Ovary (tissue), 7 donors: ENCODE measurements at regions not wholly inside any gene's neighbourhood (a gene's known extent, or its start where the extent isn't known, plus 50 kb on each side); places are given as distances from the start of the nearest gene placed in this dataset.
"Not testable (repeated sequence)": the region's sequence is repeated elsewhere in the genome, so short reads cannot be mapped to it uniquely, and the experiment has no call there.

ENCODE experiments used
- DNase-seq, 5 donors: peaks; one replicate each; pipeline ENCODE4 v3.0.0-alpha.2; 2019 to 2020
- H3K27ac ChIP-seq, 2 donors: fragments of 200-600 bp; one replicate each; pipeline versions ENCODE4 v1.5.1 to v1.8.0; 2019 to 2022
- H3K27me3 ChIP-seq: fragments of 200-600 bp; one replicate; pipeline ENCODE4 v1.8.0; 2022
- H3K36me3 ChIP-seq: fragments of 200-600 bp; sonication (generic); one replicate; pipeline ENCODE4 v1.5.1; 2019
- H3K4me1 ChIP-seq: one replicate; pipeline ENCODE4 v1.8.1; 2013; ENCODE audit warnings: mild to moderate bottlenecking, moderate library complexity; ENCODE audit not compliant: insufficient read depth
- H3K4me3 ChIP-seq: fragments of 200-600 bp; sonication (generic); one replicate; pipeline ENCODE4 v1.5.1; 2017
- H3K9me3 ChIP-seq, 2 donors: fragments of 200-600 bp in 1 of 2; sonication (generic) in 1 of 2; one replicate each; pipeline versions ENCODE4 v1.5.1 to v1.8.1; 2013 to 2019; ENCODE audit warnings: mild to moderate bottlenecking in 1 of 2, moderate library complexity in 1 of 2
- CTCF ChIP-seq, 3 donors: fragments of 450-650 bp in 2 of 3; fragments of 200-600 bp in 1 of 3; IDR thresholded peaks; one replicate each; pipeline versions ENCODE4 v1.5.1 to v1.8.0; 2016 to 2022; ENCODE audit warnings: antibody characterized with exemption in 3 of 3, mild to moderate bottlenecking in 1 of 3
- EP300 ChIP-seq: sonication (generic); formaldehyde crosslinking; IDR thresholded peaks from one replicate; pipeline ENCODE4 v1.6.1; 2017; ENCODE audit warnings: antibody characterized with exemption
- POLR2A ChIP-seq: fragments of 450-650 bp; IDR thresholded peaks from one replicate; pipeline ENCODE4 v1.6.1; 2017; ENCODE audit warnings: antibody characterized with exemption, mild to moderate bottlenecking, moderate library complexity
- WGBS, 3 donors: extraction: QIAGEN DNeasy Blood & Tissue Kit in 1 of 3; methylation state at CpG; one replicate each; pipeline versions ENCODE4 v1.1.5 to v1.1.7; 2013 to 2017; 5-methylcytosine and 5-hydroxymethylcytosine counted together
- intact Hi-C, 4 donors: fragments of 100-400 bp; cut with DNase I; formaldehyde crosslinking; loops; one replicate each; pipeline versions ENCODE4 v1.11.0 to v1.15.1; 2022 to 2023
- donor health status: DM: no; HTN: no; CAD: no; lungs with moderate emphysema.
- donor health status: DM: no; HTN: no; CAD: no.
- donor health status: Bipolar disorder and iron deficiency.
- donor health status: DM: no; HTN: no; CAD: no.
- donor health status: DM: yes; HTN: yes; CAD: no.

GRCh38 chr13:109938255-109938936 is 152.0 kb upstream of the IRS2 start:
- TF ChIP-seq POLR2A = no peak
- TF ChIP-seq CTCF (IDR thresholded peaks at IDR 0.05) = no peak
- no peak for TF ChIP-seq EP300
- H3K27ac ChIP-seq = no peak overlapping the region
- H3K4me1 ChIP-seq = no peaks in the 10 kb centered on the region
- H3K4me3 ChIP-seq = no peak overlapping the region
- WGBS, 3 donors = 89 to 92% (median 90%) methylated on average over 10 of the region's 10 CpGs
- no peak for DNase-seq
- H3K9me3 ChIP-seq = no peaks in the 10 kb centered on the region
- intact Hi-C loops = no loop called here
- no peaks in the 10 kb centered on the region for H3K36me3 ChIP-seq
- H3K27me3 ChIP-seq = no peaks in the 10 kb centered on the region

GRCh38 chr13:109934520-109934919 is 148.1 kb upstream of the IRS2 start:
- H3K36me3 ChIP-seq, H3K4me3 ChIP-seq, H3K9me3 ChIP-seq, H3K4me1 ChIP-seq, intact Hi-C loops, DNase-seq, H3K27me3 ChIP-seq, H3K27ac ChIP-seq: not testable (repeated sequence)
- 89 to 94% (median 93%) methylated on average over 5 of the region's 5 CpGs for WGBS, 3 donors

- Histone ChIP-seq H3K4me3 (no peak overlapping the region), H3K9me3 (no peaks in the 10 kb centered on the region), H3K27ac (no peak overlapping the region), H3K27me3 (no peaks in the 10 kb centered on the region), H3K4me1 (no peaks in the 10 kb centered on the region), H3K36me3 (no peaks in the 10 kb centered on the region)
- 66 to 68% (median 67%) methylated on average over 7 of the region's 7 CpGs for WGBS, 3 donors
- intact Hi-C loops = no loop called here
- no peak for DNase-seq
- TF ChIP-seq EP300 (no peak), POLR2A (no peak)
Measured at GRCh38 chr13:109933476-109933875, 147.1 kb upstream of the IRS2 start.

GRCh38 chr13:109924376-109924775 is 138.0 kb upstream of the IRS2 start:
- no peak for DNase-seq
- WGBS, 3 donors = 11 to 32% (median 15%) methylated on average over 1 of the region's 1 CpG
- no peaks in the 10 kb centered on the region for H3K4me1 ChIP-seq
- H3K9me3 ChIP-seq = no peaks in the 10 kb centered on the region
- TF ChIP-seq CTCF (IDR thresholded peaks at IDR 0.05) = no peak
- TF ChIP-seq EP300 = no peak
- no peak for TF ChIP-seq POLR2A
- no peak overlapping the region for H3K4me3 ChIP-seq
- no peak overlapping the region for H3K27ac ChIP-seq
- intact Hi-C loops = no loop called here
- H3K27me3 ChIP-seq = peaks cover 3% of the 10 kb centered on the region
- no peaks in the 10 kb centered on the region for H3K36me3 ChIP-seq

- whole genome bisulfite sequencing, 3 donors = 77 to 87% (median 80%) methylated on average over 2 of the region's 2 CpGs
- intact Hi-C loops = no loop called here
- H3K27me3 ChIP-seq = peaks cover 3% of the 10 kb centered on the region
Measured at GRCh38 chr13:109922518-109922917, 136.1 kb upstream of the IRS2 start.

More at GRCh38 chr13:109922518-109922917, 136.1 kb upstream of the IRS2 start:
- TF ChIP-seq CTCF (IDR thresholded peaks at IDR 0.05) = no peak
- no peak for TF ChIP-seq EP300
- no peak for TF ChIP-seq POLR2A
- H3K4me1 ChIP-seq = peaks cover 2% of the 10 kb centered on the region
- no peak for DNase-seq
- no peaks in the 10 kb centered on the region for H3K36me3 ChIP-seq
- H3K27ac ChIP-seq = no peak overlapping the region
- no peaks in the 10 kb centered on the region for H3K9me3 ChIP-seq
- no peak overlapping the region for H3K4me3 ChIP-seq
